HG03342 (cell line): ENCODE measurements at regions not wholly inside any gene's neighbourhood (a gene's known extent, or its start where the extent isn't known, plus 50 kb on each side); places are given as distances from the start of the nearest gene placed in this dataset.
"Not testable (repeated sequence)": the region's sequence is repeated elsewhere in the genome, so short reads cannot be mapped to it uniquely, and the experiment has no call there.

Experiments
- ATAC-seq: cut with Tn5 transposase; IDR thresholded peaks from one replicate; pipeline ENCODE4 v1.9.1; 2021; ENCODE audit warnings: mild to moderate bottlenecking, moderate library complexity; ENCODE audit not compliant: unreplicated experiment

DNA sequence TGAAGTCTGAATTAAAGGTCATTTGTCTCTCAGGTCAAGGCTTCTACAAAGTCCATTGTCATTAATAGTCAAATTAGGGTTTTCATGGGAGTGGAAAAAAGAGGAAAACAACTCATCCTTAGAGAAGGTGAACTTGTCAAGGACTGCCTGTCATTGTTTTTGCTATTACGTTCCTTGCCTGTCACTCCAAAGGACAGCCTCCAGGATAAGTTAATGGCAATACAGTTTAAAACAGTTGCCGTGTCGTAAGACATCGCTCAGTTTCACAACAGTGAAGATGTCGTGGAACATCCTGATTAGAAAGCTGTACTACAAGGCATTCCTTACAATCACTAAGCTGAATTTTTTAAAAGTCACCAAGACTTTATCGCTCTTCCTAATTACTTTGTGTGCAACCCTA is 466.8 kb upstream of the SMIM31 start:
- ATAC-seq: no peak

DNA sequence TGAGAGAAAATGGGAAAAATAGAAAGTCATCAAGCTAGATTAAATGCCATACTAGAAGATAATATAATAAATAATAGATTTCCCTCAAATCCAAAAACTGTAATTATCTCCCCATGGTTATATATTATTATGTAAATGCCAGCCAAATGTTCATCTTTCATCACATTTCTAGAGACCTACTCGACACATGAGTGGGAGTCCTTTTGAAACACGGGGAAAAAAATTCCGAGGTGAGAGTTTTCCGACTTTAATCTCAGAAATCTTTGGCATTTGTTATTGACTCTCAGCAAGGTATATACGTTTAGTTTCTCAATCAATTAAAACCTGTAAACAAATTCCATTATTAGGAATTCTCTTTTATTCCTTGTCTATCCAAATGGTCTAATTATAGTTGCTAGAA is 465.4 kb upstream of the SMIM31 start:
- no peak for ATAC-seq

DNA sequence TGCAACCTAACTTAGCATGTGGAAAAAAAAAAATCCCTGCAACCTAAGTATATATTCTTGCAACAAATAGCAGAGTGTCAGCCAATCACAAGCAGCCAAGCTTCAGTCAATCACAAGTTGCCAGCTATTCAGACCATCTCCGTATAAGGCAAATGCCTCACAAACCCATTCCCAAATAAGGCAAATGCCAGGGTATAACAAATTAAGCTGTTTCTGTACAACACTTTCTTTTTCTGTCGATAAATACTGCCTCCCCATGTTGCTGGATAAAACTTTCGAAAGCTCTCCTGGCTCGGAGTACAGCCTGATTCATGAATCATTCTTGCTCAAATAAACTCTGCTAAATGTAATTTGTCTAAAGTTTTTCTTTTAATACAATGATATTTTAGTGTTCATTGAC is 460.7 kb upstream of the SMIM31 start:
- ATAC-seq: no peak

DNA sequence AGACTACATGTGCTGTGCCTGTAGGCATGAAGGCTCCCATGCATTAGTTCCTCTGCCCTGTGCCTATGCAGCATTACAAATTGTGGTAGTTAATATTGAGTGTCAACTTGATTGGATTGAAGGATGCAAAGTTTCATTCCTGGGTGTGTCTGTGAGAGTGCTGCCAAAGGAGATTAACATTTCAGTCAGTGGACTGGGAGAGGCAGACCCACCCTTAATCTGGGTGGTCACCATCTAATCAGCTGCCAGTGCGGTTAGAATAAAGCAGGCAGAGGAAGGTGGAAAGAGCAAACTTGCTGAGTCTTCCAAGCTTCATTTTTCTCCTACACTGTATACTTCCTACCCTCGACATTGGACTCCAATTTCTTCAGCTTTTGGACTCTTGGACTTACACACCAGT is 460.2 kb upstream of the SMIM31 start:
- no peak for ATAC-seq

DNA sequence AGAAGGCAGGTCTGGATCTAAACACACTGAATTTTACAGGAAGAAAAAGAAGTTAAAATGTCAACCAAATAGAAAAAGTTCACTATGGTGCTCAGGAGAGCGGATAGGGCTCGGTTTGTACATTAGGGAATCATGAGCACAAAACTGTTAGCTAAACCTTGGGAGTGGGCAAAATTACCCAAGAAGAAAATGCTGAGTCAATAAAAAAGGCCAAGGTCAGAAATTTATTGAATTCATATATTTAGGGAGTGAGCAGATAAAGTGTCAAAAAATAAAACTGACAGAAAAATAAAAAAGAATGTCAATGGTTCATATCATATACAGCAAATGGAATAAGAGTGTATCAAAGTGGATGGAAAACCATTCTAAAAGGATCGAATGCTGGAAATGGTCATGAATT is 452.5 kb upstream of the SMIM31 start:
- ATAC-seq: no peak

DNA sequence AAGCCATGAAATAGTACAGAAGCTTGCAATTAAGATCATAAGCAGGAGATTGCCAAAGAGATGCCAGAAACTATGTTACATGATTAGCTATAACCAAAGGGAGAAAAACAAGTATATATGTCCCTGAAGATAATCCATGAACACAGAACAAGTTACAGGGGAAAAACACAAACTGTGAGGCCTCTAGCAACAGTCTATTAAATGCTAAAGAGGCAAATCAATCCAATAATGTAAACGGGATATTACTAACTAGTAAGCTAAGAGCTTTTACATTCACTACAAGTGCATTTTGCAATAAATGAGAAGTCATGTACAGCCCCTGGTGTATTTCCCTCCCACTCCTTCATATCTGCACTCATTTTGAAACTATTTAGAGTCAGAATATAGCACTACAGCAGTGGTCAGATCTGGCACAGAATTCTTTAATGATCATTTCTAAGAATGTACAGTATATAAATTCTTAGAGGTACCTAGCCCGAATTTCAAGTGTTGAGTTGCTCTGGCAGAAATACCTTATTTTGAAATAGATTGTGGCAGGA is 449.8 kb upstream of the SMIM31 start:
- peak; percentile 69 for ATAC-seq

DNA sequence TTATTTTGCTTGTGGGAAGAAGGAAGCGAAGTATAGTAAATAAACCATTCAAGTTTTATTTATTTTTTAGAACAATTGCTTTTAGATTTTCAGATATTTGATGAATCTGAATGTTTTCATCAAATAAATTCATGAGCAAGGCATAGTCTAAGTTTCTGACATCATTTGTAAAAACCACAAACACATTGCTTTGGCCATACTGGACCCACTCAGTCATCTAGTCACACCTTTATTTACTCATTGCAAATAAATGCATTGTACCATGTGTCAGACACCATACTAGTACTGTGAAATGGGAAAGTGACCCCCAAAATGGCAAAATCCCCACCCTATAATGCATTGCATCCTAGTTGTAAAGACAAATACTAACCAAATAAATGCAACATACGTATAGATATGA is 449.1 kb upstream of the SMIM31 start:
- no peak for ATAC-seq

DNA sequence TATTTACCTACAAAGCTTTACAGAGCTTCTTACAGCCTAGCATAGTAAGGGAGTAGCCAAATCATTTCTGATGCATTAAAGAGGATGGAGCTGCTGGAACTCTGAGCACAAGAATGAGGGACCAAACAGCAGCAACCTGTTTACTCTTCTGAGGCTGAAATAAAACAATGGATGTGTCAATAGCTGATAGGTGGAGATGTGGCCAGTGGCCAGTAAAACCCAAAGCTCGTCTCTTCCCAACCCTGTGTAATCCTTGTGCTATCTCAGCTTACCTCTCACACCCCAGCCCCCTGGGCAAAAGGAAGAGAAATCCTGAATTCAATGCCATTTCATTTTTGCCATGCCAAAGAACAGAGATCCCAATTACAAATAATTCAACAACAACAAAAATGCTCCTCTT is 446.7 kb upstream of the SMIM31 start:
- ATAC-seq: no peak

DNA sequence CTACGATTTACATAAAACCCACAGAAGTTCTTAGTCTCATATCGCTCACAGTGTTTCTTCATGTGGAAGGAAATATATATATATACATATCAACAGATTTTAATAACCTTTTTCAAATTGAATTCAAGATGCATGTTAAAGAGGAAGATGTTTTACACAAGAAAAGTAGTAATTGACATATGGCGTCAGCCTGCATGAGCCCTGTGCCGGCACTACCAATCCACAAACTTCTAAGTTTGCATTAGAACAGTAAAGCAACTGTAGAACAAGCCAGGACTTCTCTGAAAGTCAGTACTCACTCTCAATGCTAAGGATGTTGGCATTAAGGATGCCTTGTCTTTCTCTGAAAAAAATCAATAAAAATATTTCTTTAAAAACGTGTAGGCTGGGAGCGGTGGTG is 441.3 kb upstream of the SMIM31 start:
- ATAC-seq: no peak

DNA sequence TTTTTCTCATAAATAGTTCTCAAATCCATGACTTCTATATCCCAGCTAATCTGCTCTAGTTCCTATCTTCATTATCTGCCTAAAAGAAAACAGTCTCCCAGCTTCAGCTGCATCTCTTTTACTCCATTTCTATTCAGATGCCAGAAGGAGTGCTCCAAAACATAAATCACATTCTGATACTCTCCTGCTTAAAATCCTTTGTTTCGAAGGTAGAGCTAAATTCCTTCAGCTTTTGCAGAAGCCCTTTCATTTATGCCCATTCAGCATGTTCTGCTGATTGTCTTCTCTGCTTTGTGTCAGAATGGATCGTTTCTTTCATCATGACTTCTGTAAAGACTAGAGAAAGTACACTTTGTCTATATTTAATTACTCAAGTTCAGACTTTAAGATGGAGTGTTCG is 440.1 kb upstream of the SMIM31 start:
- ATAC-seq: no peak

DNA sequence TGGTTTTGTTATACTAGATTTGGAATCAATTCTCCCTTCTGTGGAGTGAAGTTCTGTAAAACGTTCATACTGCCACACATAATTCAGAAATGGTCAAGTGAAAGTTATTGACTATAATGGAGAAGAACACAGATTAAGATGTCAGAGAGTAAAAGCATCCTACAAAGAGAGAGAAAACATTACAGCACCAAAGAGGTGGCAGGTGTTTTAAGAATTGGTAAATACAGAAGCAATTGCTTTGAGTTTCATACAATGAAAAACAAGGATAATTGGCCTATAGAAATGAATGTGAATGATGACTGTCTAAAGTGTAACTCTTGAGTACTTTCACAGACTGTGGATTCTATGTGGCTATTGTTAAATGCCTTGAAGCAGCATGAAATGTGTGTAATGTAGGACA is 435.6 kb upstream of the SMIM31 start:
- no peak for ATAC-seq

DNA sequence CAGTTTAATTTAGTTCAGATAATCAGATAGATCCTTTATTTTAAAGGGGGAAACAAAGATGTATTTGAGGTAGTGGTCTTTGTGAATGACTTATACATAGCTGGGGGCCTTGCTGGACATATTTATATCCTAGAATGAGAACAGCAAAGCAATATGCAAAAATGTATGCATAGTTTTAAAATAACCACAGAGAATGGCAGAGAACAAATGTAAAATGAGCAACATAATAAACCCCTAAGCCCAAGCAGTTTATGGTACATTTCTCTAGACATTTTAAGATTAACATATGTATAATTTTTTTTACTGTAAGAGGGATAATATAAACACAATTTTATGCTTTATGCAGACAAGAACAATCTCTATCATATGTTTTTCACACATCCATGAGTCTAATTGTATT is 434.2 kb upstream of the SMIM31 start:
- no peak for ATAC-seq

DNA sequence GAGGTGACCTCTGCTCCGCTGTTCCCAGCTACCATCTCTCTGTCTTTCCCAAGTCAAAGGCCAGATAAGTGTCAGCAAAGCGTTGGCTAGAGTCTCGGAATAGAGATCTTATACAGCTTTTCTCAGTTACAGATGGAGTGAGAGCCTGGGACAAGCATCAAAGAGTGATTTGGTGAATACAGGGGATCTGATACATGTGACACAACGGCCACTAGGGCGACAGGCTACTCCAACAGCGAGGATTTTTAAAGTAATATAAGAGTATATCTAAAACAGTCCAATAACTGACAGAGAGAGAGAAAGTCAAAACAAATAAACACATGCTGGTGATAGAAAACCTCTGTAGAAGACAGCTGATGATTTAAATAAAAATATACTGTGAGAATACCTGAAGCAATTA is 433.1 kb upstream of the SMIM31 start:
- ATAC-seq: no peak

DNA sequence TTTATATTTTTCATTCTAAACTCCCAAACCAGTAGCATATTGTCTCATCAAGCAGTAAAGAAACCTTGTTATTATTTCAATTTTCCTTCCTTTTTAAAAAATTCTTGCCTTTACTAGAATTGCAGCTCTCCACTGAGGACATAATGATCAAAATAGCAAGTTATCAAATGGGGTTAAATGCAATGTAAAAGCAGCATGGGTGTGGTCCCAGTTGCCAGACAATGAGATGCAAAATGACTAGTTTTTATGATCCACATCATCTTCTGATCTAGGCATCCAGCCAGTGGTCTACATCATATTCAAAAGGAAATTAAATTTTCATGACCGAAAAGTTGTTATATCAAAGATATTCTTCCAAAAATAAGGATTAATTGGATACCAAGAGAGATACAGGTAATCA is 427.9 kb upstream of the SMIM31 start:
- ATAC-seq: no peak

DNA sequence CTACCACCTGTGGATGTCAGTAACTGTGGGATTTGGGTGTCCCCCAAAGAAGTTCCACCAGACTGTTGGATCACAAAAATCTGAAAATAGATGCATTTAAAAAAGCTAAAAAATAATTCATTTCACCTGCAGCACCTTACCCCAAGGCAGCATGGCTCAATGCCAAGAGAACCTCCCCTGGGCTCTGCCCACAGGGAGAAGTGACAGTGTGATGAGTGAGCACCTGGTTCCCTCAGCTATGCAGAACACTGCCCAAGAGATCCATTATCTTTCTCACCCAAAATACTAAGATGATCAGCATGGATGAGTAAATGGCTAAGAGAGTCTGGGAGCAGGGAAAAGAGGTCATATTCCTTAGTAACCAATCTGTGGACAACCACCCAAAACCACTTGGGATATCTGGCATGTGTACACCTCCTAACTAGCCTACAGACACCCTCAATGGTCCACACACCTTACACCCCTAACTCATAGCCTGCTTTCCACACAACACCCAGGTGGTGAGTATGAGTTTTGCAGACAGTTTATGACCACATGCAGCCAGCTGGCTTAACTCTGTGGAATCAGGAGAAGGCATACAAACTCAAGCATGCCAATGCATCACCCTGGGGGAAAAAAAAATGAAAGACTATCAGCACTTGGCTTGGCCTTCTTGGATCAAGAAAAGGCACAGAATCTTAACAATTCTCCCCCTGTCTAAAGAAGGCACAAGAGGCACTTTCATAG is 416.5 kb upstream of the SMIM31 start:
- no peak for ATAC-seq

DNA sequence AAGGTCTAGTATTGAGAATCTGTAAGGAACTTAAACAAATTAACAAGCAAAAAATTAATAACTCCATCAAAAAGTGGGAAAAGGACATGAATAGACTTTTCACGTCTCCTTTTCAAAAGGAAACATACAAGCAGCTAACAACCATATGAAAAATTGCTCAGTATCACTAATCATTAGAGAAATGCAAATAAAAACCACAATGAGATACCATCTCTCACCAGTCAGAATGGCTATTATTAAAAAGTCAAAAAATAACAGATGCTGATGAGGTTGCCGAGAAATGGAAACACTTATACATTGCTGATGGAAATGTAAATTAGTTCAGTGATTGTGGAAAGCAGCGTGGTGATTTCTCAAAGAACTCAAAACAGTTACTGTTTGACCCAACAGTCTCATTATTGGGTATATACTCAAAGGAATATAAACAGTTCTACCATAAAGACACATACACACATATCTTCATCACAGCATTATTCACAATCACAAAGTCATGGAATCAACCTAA is 410.4 kb upstream of the SMIM31 start:
- ATAC-seq: no peak

DNA sequence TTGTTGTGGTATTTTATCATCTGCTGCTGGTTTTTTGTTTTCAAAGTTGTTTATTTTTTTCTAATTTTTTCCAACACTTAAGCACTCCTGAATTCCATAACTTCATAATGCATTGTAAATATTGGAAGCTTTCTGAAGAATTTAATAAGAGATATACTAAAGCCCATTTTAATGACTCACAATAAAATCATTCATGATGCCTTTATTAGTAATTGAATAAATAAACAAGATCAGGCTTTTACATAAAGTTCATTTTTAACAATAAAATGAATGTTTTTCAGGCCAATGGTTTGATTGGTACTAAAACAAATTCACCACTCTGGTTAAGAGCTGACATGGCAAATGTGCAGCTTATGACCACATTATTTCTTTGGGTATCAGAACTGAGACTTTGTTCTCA is 408.2 kb upstream of the SMIM31 start:
- ATAC-seq: no peak

DNA sequence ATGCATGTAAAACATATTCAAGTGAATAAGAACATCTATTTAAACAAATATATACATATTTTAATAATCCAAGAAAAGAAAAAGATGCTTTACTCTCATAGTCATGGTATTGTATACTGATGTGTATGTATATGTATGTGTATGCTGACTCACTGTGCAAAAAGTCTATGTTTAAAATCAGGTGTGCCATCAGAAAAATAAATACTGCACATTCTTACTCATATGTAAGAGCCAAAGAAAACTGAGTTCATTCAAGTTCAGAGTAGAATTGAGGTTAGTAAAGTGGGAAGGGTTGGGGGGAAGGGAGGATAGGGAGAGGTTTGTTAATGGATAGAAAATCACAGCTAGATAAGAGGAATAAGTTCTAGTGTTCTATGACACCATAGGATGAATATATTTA is 403.9 kb upstream of the SMIM31 start:
- ATAC-seq: no peak

DNA sequence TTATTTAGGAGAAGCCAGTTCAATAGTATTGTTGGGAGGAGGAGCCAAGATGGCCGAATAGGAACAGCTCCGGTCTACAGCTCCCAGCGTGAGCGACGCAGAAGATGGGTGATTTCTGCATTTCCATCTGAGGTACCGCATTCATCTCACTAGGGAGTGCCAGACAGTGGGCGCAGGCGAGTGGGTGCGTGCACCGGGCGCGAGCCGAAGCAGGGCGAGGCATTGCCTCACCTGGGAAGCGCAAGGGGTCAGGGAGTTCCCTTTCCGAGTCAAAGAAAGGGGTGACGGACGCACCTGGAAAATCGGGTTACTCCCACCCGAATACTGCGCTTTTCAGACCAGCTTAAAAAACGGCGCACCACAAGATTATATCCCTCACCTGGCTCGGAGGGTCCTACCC is 403.2 kb upstream of the SMIM31 start:
- not testable (repeated sequence) for ATAC-seq

DNA sequence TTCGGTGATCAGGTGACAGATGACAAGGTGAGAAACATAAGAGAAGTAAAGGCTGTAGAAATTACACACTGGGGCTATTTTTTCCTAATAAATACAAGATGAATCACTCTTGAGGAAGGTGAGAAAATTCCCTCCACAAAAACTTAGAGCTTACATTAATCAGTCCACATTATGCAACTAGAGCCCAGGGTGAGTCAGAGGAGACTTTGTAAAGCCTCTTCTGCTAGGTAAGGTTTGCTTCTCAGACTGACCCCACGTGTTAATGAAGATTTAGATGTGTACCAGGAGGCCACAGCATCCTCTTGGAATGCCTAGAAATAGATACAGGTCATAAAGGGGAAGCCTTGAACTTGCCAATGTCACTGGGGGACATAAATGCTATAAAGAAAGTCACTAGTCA is 396.0 kb upstream of the SMIM31 start:
- ATAC-seq: peak; percentile 53

DNA sequence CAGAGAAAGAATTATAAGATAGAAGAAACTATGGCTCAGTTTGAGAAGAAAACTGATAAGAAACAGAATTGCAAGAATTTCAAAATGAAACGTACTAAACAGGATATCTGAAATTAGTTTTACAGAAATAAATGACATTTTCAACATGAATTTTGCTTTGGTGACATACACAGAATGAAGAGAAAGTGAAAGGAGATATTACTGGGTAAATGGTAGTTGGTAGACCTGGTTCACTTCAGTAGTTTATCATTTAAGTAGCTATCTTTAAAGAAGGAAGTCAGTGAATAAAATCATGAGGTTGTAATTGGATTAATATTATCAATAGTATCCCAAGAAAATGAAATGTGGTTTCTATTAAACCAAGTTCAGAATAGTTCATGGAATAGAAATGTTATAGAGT is 395.5 kb upstream of the SMIM31 start:
- ATAC-seq: no peak

DNA sequence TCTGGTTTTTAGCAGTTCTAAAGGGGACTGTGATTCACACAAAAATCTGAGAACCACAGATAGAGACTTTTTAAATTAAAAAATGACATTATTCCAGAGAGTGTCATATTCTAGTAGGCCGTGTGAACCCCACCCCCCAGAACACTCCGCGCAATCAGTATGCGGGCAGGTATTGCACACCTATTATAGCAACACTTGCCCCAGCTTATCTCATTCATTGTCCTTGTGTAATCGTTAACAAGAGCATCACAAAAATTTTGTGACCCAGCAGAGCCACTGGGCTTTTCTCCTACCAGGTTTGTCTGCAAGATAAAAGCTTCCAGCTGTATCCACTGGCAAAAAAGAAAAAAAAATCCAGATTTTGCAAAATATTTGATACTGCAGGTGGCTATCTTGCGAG is 394.1 kb upstream of the SMIM31 start:
- no peak for ATAC-seq

DNA sequence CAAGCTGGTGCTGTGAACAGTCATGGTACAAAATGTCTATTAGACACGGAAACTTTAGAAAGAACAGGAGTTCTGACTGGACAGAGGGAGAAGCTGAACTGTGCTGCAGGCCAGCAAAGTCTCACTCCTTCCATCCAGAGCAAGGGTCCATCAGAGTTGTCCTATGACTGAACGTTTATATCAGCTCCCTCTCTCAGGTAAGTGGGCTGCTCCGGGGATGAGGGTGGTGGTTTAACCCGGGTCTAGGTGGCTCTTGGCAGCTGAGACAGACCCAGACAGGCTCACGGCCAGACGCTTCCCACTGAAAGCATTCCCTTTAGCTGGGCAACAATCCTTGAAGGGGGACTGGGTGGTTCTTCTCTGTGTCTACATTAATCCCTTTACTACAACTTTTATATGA is 385.0 kb upstream of the SMIM31 start:
- ATAC-seq: no peak
